ENCODE measurements at regions not wholly inside any gene's neighbourhood (a gene's known extent, or its start where the extent isn't known, plus 50 kb on each side); places are given as distances from the start of the nearest gene placed in this dataset.

GRCh38 chr1:208737922-208738321, 493.7 kb upstream of the PLXNA2 start:
- TF ChIP-seq CTCF (IDR thresholded peaks at IDR 0.05) (no peak), ZFX (IDR thresholded peaks at IDR 0.05; ENCODE audit: borderline replicate concordance) (no peak)
